Motor neuron (in vitro differentiated cells): ENCODE measurements at regions not wholly inside any gene's neighbourhood (a gene's known extent, or its start where the extent isn't known, plus 50 kb on each side); places are given as distances from the start of the nearest gene placed in this dataset.
A peak's percentile ranks its signal among the peaks of the same experiment; 100 is the strongest.

Source experiments
- ATAC-seq, 8 experiments: fragments of 200-7000 bp; cut with Tn5 transposase; replicated peaks in 6 of 8; 2 replicates each; pipeline ENCODE4 v1.8.0; 2021; ENCODE audit warnings: mild to moderate bottlenecking in 8 of 8, moderate library complexity in 8 of 8
- H3K27ac ChIP-seq, 2 donors: fragments of 250-450 bp; sonication (Bioruptor Pico); 2 replicates each; pipeline ENCODE4 v1.9.0; 2021; ENCODE audit warnings: antibody characterized with exemption in 2 of 2, mild to moderate bottlenecking in 2 of 2, moderate library complexity in 1 of 2
- H3K4me1 ChIP-seq, 2 donors: fragments of 250-450 bp; sonication (Bioruptor Pico); replicated peaks in 1 of 2; 2 replicates each; pipeline ENCODE4 v1.6.1; 2021; ENCODE audit warnings: antibody characterized with exemption in 2 of 2, mild to moderate bottlenecking in 2 of 2, moderate library complexity in 1 of 2
- H3K4me3 ChIP-seq, 5 donors: fragments of 250-450 bp; sonication (Bioruptor Pico); 2 replicates each; pipeline ENCODE4 v1.9.0; 2021; ENCODE audit warnings: antibody characterized with exemption in 5 of 5, mild to moderate bottlenecking in 5 of 5, moderate library complexity in 4 of 5
- WGBS, 10 experiments: fragments of 450-650 bp; shearing (Covaris generic); methylation state at CpG; one replicate each; pipeline ENCODE4 v1.0.0; 2022; 5-methylcytosine and 5-hydroxymethylcytosine counted together
- in situ Hi-C, 9 experiments: fragments of 400-800 bp; cut with MboI; loops; one replicate each; pipeline ENCODE4 v1.15.0; 2021; ENCODE audit warnings: low sequenced_read_pairs in 9 of 9, low pct_unique_long_range_greater_than_20kb in 2 of 9; ENCODE audit not compliant: unreplicated experiment in 9 of 9

DNA sequence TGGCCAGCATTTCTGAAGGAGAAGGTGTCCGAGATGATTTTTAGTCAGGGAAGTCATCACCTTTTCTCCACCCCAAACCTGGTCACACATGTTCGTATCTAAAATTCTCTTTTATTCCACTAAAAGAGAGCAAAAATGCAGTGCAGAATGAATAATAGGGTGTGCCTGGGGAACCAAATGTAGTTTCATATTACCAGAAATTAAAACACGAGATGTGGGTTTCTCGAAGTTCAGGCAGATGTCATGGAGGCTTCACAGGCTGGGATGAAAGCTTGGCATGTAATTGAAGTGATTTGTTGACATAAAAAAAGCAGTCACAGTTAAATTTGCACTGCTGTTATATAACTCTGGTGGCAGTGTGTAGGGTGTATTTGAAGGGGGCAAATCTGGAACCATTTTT lies 165.5 kb upstream of the PDE5A start:
- H3K4me1 ChIP-seq = no peaks in the 10 kb centered on the region
- H3K4me3 ChIP-seq = no peak overlapping the region
- peak in 2 of 8 experiments; percentile 53 to 88 for ATAC-seq
- WGBS, 10 experiments = 10 to 100% (median 75%) methylated on average over 2 to 3 of the region's 4 CpGs; no CpG with 5 or more reads in 2 of the 10 experiments
- no peak overlapping the region for H3K27ac ChIP-seq
- in situ Hi-C loops = loop anchor here in 1 of 9 experiments (25.0 kb wide), 1 partner anchor 157 kb away; the partner anchor contains the start of gene PDE5A

DNA sequence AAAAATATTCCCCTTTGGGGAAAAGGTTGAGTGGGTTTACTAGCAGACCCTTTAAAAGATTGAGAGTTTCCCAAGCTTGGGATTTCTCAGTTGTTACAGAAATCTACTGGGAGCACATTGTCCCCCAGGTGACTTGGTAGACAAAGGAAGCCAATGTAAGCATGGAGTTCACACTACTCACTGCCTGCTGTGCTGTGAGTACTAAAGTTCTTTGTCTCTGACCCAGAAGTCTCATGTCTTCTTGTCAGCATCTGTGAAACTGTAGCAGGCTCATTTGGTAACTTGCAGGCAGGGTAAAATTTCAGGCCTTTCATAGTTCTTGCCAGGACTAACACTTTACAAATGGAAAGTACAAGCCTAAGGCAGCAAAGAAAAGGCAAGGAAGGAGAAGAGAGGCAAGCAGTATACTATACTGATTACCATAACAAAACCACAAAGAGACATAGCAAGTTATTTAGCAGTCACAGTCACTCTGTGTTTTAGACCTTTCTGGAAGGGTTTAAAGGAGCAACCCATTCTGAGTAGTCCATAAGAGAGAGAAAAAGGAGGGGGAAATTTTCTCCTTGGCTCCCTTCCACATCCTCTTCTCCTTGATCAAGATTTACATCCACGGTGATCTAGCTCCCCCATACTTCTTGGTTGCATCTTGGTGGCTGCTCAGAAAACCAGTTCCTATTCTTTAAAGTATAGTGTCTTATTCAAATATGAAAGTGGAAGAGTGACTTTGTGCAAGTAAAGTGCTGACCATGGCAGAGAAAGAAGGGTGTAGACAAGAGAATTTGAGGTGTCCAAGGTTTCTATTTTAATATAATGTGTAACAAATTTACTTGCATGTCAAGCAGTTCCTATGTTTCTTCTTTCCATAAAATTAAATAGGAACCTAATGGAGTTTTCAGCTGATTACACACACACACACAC lies 160.0 kb upstream of the PDE5A start:
- Histone ChIP-seq H3K4me3 (no peak overlapping the region), H3K4me1 (no peaks in the 10 kb centered on the region), H3K27ac (no peak overlapping the region)
- WGBS, 10 experiments = 0 to 100% (median 60%) methylated on average over 1 of the region's 1 CpG; no CpG with 5 or more reads in 5 of the 10 experiments
- ATAC-seq = no peak
- in situ Hi-C loops = loop anchor here in 1 of 9 experiments (25.0 kb wide), 1 partner anchor 151 kb away; the partner anchor contains the start of gene PDE5A

DNA sequence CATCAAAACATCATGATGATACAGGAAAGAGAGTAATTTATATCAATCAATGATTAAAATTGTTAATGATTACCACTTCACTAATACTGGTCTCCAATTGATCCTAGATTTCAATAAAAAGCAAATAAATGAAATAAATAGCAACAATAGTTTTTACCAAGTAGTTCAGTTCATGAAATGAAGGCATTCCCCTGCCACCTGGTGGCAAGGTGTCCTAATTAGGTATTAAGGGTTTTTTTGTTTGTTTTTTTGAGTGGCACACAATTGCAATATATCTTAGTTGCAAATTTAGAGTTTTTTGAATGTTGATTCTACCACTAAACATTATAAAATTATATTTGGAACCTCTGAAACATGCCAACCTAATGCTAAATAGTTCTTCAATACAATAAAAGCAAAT lies 157.4 kb upstream of the PDE5A start:
- Histone ChIP-seq H3K4me1 (no peaks in the 10 kb centered on the region), H3K27ac (no peak overlapping the region), H3K4me3 (no peak overlapping the region)
- no peak for ATAC-seq
- in situ Hi-C loops = loop anchor here in 1 of 9 experiments (25.0 kb wide), 1 partner anchor 149 kb away; the partner anchor contains the start of gene PDE5A

DNA sequence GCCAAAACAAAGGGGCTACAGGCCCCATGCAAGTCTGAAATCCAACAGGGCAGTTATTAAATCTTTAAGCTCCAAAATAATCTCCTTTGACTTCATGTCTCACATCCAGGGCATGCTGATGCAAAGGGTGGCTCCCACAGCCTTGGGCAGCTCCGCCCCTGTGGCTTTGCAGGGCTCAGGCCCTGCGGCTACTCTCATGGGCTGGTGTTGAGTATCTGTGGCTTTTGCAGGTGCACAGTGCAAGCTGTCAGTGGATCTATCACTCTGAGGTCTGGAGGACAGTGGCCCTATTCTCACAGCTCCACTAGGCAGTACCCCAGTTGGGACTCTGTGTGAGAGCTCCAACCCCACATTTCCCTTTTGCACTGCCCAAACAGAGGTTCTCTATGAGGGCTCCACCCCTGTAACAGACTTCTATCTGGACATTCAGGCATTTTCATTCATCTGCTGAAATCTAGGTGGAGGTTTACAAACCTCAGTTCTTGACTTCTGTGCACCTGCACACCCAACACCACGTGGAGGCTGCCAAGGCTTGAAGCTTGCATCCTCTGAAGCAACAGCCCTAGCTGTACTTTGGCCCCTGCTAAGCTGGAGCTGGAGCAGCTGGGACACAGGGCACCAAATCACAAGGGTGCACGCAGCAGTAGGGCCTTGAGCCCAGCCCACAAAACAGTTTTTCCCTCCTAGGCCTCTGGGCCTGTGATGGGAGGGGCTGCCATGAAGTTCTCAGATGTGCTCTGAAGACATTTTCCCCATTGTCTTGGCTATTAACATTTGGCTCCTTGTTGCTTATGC lies 154.8 kb upstream of the PDE5A start:
- in situ Hi-C loops = loop anchor here in 1 of 9 experiments (25.0 kb wide), 1 partner anchor 146 kb away; the partner anchor contains the start of gene PDE5A
- Histone ChIP-seq H3K4me3 (no peak overlapping the region), H3K4me1 (no peaks in the 10 kb centered on the region), H3K27ac (no peak overlapping the region)
- 0 to 90% (median 80%) methylated on average over 1 to 4 of the region's 4 CpGs; no CpG with 5 or more reads in 5 of the 10 experiments for WGBS, 10 experiments
- ATAC-seq = peak in 2 of 8 experiments; percentile 52 to 90

DNA sequence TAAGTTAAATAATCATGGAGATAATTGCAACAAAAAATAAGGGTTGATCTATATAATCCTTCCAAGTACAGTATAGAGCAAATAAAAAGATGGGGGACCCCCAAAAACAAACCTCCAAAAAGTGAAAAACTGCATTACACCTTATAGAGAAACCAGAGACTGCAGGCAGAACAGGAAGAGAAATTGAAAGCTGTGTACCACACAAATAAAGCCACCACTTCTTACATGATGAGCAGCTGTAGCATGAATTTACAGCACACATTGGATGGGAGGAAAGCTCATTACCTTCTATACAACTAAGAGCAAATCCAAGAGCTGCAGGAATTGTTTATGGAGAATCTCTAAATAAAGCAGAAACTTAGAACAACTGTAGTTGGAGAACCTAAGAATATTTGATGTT lies 152.4 kb upstream of the PDE5A start:
- ATAC-seq = no peak
- in situ Hi-C loops = loop anchor here in 1 of 9 experiments (25.0 kb wide), 1 partner anchor 144 kb away; the partner anchor contains the start of gene PDE5A
- Histone ChIP-seq H3K27ac (no peak overlapping the region), H3K4me1 (no peaks in the 10 kb centered on the region), H3K4me3 (no peak overlapping the region)

DNA sequence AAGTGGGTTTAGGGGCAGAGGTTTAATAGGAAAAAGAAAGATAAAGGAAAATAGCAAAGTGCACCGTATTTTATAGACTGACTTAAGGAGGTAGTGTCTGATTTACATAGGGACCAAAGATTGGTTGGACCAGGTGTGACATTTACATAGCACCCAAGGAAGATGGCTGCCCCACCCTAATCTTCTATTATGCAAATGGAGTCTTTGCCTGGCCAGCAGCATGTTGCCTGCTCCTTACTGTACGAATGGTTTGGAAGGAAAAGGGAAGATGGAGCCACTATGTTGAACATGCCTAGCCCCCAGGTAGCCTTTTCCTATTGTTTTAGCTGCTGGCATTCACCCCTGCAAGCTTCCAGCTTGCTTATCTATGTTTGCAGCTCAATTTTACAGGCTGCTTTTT lies 146.2 kb upstream of the PDE5A start:
- Histone ChIP-seq H3K27ac (no peak overlapping the region), H3K4me3 (no peak overlapping the region), H3K4me1 (no peaks in the 10 kb centered on the region)
- no peak for ATAC-seq
- in situ Hi-C loops = loop anchor here in 1 of 9 experiments (25.0 kb wide), 1 partner anchor 138 kb away; the partner anchor contains the start of gene PDE5A
- 0 to 67% (median 17%) methylated on average over 1 to 2 of the region's 2 CpGs; no CpG with 5 or more reads in 3 of the 10 experiments for WGBS, 10 experiments

DNA sequence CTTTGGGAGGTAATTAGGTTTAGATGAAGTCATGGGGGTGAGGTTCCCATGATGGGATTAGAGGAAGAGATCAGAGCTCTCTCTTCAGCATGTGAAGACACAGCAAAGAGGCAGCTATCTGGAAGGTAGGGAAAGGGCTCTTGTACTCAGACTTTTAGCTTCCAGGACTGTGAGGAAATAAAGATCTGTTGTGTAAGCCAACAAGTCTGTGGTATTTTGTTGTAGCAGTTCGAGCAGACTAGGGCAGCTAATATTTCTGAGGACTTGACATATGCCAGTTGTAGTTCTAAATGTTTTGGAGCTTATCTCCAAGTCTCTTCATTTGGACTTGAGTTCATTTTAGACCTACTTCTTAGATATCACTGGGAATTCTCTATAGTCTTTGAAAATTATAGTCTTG lies 137.3 kb upstream of the PDE5A start:
- WGBS, 10 experiments = 0 to 88% (median 39%) methylated on average over 1 of the region's 1 CpG; no CpG with 5 or more reads in 2 of the 10 experiments
- Histone ChIP-seq H3K27ac (no peak overlapping the region), H3K4me3 (no peak overlapping the region), H3K4me1 (no peaks in the 10 kb centered on the region)
- peak in 1 of 8 experiments; percentile 16 for ATAC-seq
- in situ Hi-C loops = no loop called here

GRCh38 chr4:119765469-119765868 lies 136.9 kb upstream of the PDE5A start:
- 0 to 80% (median 14%) methylated on average over 1 of the region's 1 CpG; no CpG with 5 or more reads in 5 of the 10 experiments for WGBS, 10 experiments
- no peak overlapping the region for H3K4me3 ChIP-seq
- H3K27ac ChIP-seq = no peak overlapping the region
- in situ Hi-C loops = no loop called here
- peak in 2 of 8 experiments; percentile 48 to 88 for ATAC-seq
- no peaks in the 10 kb centered on the region for H3K4me1 ChIP-seq

- WGBS, 10 experiments = 17 to 83% (median 50%) methylated on average over 1 of the region's 1 CpG; no CpG with 5 or more reads in 4 of the 10 experiments
- in situ Hi-C loops = no loop called here
- Histone ChIP-seq H3K27ac (no peak overlapping the region), H3K4me1 (no peaks in the 10 kb centered on the region), H3K4me3 (no peak overlapping the region)
- peak in 2 of 8 experiments; percentile 34 to 64 for ATAC-seq
Observed at GRCh38 chr4:119763386-119763785, 134.8 kb upstream of the PDE5A start.

DNA sequence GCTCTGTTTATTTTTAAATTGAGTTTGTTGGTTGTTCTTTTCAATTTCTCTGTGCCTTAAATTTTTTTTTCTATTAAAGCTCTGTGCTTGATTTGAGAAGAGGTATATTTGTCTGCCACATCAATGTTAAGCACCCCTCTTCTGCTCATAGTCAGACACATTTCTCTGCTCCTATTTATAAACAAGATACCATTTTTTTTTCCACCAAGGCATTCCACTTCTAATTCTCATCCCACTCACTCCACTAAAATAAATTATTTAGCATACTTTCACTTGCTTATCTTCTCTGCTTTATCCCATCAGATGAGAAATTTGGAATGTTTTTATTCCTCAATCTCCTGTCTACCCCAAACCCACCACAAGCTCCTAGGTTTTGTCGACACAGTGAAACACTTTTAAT lies 127.0 kb upstream of the PDE5A start:
- in situ Hi-C loops = no loop called here
- no peaks in the 10 kb centered on the region for H3K4me1 ChIP-seq
- no peak for ATAC-seq
- WGBS, 10 experiments = 0 to 100% (median 86%) methylated on average over 1 of the region's 1 CpG; no CpG with 5 or more reads in 3 of the 10 experiments
- H3K4me3 ChIP-seq = no peak overlapping the region
- no peak overlapping the region for H3K27ac ChIP-seq

DNA sequence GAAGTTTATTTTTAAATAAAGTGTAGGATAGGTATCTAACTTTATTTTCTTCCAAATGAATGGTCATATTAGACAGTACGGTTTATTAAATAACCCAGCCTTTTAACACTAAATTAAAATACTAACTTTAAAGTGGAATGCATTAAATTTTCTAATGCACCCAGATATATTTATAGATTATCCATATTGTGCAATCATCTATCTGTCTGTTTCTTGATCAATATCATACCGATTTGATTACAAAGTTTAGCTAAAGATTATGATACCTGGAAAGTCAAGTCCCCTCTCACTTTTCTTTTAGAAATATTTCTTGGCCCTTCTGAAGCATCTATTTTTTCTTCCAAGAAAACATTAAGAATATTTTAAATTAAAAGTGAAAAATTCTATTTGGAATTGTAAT lies 124.3 kb upstream of the PDE5A start:
- no peak for ATAC-seq
- Histone ChIP-seq H3K4me3 (no peak overlapping the region), H3K4me1 (no peaks in the 10 kb centered on the region), H3K27ac (no peak overlapping the region)
- WGBS, 10 experiments = 35 to 100% (median 87%) methylated on average over 2 of the region's 2 CpGs
- in situ Hi-C loops = no loop called here

DNA sequence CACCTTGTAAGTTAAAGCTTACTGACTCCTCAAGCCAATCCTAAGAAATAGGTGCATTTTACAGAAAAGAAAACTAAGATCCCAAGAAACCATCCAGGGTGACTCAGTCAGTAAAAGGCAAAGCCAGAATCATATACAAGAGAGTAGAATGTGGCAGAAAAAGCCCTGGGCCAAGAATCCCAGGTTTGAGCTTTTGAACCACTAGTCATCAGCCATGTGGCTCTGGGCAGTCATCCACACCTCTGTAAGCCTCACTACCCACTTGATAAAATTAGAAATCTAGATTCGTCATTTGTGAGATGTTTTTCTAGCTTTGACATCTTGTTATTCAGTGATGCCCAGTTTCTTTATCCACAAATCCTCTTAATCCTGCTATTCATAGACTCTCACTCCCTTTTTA lies 122.2 kb upstream of the PDE5A start:
- H3K27ac ChIP-seq = no peak overlapping the region
- in situ Hi-C loops = no loop called here
- 0 to 100% (median 100%) methylated on average over 1 of the region's 1 CpG; no CpG with 5 or more reads in 5 of the 10 experiments for WGBS, 10 experiments
- no peak overlapping the region for H3K4me3 ChIP-seq
- H3K4me1 ChIP-seq = no peaks in the 10 kb centered on the region
- no peak for ATAC-seq

GRCh38 chr4:119750048-119750447 lies 121.4 kb upstream of the PDE5A start:
- Histone ChIP-seq H3K4me3 (no peak overlapping the region), H3K4me1 (no peaks in the 10 kb centered on the region), H3K27ac (no peak overlapping the region)
- no peak for ATAC-seq
- in situ Hi-C loops = no loop called here
